ENCODE measurements at regions not wholly inside any gene's neighbourhood (a gene's known extent, or its start where the extent isn't known, plus 50 kb on each side); places are given as distances from the start of the nearest gene placed in this dataset.

DNA sequence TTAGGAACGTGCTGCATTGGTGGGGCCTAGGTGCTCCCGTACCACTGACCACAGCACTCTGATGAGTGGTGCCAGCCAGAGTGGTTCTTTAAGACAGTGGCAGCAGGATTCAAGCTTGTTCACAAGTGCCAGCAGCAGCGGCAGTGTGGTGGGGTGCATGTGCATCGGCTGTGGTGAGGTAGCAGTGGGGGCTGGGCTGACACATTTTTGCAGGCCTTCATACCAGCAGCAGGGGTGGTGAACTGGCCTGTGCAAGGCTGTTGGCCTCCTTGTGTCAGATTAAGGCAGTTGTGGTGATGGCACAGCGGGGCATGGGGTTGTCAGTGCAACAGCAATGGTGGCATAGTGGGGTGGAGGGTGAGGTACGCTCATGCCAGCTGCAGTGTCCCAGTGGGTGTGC, 131.4 kb downstream of the PABPC4L start:
- no peak for TF ChIP-seq CTCF (IDR thresholded peaks at IDR 0.05)

- no peak for TF ChIP-seq CTCF (IDR thresholded peaks at IDR 0.05)
Measured at GRCh38 chr4:134057356-134057755, 144.2 kb downstream of the PABPC4L start.

DNA sequence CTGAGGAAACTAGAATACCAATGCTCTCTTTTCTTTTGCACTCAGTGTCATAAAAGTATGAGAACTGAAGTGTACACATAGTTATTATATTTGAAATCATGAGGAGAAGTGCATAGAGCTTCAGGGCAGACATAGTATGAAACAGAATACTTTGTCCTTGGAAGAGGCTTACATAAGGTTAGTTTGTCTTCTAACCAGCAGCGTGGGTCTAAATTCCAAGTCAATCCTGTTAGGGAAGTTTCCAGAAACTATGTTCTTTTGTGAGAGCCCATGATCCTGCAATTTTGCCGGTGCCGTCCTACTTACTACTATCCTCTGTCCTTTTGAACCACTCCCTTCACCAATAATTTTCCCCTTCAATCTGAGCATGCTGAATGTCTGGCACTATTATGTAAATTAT, 156.2 kb downstream of the PABPC4L start:
- TF ChIP-seq CTCF (IDR thresholded peaks at IDR 0.05) = no peak

DNA sequence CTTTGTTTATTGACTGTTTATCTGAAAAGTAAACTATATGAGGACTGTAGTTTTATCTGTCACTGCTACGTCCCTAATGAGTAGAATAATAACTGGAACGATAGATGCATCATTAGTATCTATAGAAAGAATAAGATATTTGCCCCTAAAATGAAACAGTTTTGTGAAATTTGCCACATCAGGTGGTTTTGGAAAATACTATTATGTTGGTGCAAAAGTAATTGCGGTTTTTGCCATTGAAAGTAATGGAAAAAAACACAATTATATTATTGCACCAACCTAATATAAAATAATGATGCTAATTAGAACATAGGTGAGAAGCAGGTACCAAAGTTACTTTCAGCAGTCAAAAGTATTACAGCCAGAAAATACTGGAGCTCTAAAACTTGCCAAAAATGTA, 158.3 kb downstream of the PABPC4L start:
- no peak for TF ChIP-seq CTCF (IDR thresholded peaks at IDR 0.05)

DNA sequence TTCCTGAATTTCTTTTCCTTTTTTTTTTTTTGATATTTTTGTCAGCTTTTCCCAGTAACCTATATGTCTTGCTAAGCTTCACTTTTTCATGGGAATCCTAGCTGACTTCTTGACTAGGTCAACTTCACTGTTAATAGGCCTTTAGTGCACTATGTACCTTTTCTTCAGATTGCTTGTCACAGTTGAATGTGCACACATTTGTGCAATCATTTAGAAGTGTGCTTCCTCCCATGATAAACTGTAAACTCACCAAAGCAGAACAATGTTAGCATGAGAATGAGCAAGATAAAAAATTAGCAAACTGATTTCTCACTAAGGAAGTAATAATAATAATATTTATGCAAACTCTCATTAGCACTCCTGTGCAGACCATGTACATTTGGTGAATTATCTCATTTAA, 173.2 kb downstream of the PABPC4L start:
- no peak for TF ChIP-seq CTCF (IDR thresholded peaks at IDR 0.05)

DNA sequence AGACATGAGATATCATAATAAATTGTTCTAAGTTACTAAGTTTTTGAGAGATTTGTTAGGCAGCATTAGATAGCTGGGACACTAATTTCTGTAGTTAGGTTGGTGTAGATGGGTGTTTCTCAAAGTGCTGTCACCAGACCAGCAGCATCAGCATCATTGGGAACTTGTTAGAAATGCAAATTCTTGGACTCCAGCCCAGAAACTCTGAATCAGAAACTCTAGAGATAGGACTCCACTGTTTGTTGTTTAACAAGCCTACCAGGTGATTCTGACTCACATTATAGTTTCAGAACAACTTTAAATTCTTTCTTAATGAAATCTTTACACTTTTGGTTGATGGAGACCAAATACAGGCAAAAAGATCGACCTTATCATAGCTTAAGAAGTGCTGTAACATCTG, 173.7 kb downstream of the PABPC4L start:
- TF ChIP-seq CTCF (IDR thresholded peaks at IDR 0.05) = no peak

GRCh38 chr4:134024251-134024650, 177.3 kb downstream of the PABPC4L start:
- TF ChIP-seq CTCF (IDR thresholded peaks at IDR 0.05) = peak; percentile 59; the same call in 1 of the 2 replicates

DNA sequence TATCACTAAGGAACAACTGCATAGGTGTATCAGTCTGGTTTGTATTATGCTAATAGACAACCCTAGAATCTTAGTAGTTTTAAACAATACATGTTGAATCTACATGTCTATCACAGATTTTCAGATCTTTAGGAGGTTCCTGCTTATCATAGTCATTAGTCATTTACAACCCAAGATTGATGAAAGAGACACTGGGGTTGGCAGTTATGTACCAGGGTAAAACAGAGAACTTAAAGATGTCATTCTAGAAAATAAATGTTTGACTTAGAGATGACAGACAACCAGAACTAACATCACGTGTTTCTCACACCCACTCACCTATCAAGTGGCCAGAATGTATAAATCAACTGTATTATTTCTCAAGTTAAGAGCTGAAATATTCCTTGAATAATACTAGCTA, 181.9 kb downstream of the PABPC4L start:
- TF ChIP-seq CTCF (IDR thresholded peaks at IDR 0.05) = no peak
